ENCODE measurements at regions not wholly inside any gene's neighbourhood (a gene's known extent, or its start where the extent isn't known, plus 50 kb on each side); places are given as distances from the start of the nearest gene placed in this dataset.

- Histone ChIP-seq H3K4me1 (no peaks in the 10 kb centered on the region), H3K27ac (no peak overlapping the region), H3K27me3 (no peaks in the 10 kb centered on the region), H3K4me3 (no peak overlapping the region), H3K36me3 (no peaks in the 10 kb centered on the region), H3K9me3 (no peaks in the 10 kb centered on the region)
- no peak for TF ChIP-seq CTCF (IDR thresholded peaks at IDR 0.05)
- intact Hi-C loops (cut with DNase I): no loop called here
- WGBS, 2 donors: 74 to 80% methylated on average over 9 of the region's 9 CpGs
- ATAC-seq (no peak), DNase-seq (no peak), FAIRE-seq (no peak)
These were observed 190.0 kb upstream of the IRS2 start for GRCh38 chr13:109976206-109976997.

- ATAC-seq: no peak
- Histone ChIP-seq H3K27ac (no peak overlapping the region), H3K9me3 (no peaks in the 10 kb centered on the region), H3K27me3 (no peaks in the 10 kb centered on the region), H3K36me3 (no peaks in the 10 kb centered on the region), H3K4me3 (no peak overlapping the region), H3K4me1 (no peaks in the 10 kb centered on the region)
- FAIRE-seq: no peak
- intact Hi-C loops (cut with DNase I): no loop called here
- WGBS, 2 donors: 84 to 88% methylated on average over 7 of the region's 7 CpGs
- no peak for DNase-seq
- no peak for TF ChIP-seq CTCF (IDR thresholded peaks at IDR 0.05)
These were observed 188.0 kb upstream of the IRS2 start for GRCh38 chr13:109974354-109974753.

- TF ChIP-seq CTCF (IDR thresholded peaks at IDR 0.05): no peak
- H3K9me3 ChIP-seq: no peaks in the 10 kb centered on the region
- 81 to 83% methylated on average over 10 of the region's 10 CpGs for WGBS, 2 donors
- ATAC-seq (no peak), FAIRE-seq (no peak), DNase-seq (no peak)
- H3K4me1 ChIP-seq: no peaks in the 10 kb centered on the region
- no peak overlapping the region for H3K27ac ChIP-seq
- H3K4me3 ChIP-seq: no peak overlapping the region
- H3K36me3 ChIP-seq: no peaks in the 10 kb centered on the region
- intact Hi-C loops (cut with DNase I): no loop called here
- no peaks in the 10 kb centered on the region for H3K27me3 ChIP-seq
These were observed 186.9 kb upstream of the IRS2 start for GRCh38 chr13:109973279-109973678.

GRCh38 chr13:109971456-109972090, 185.2 kb upstream of the IRS2 start:
- Histone ChIP-seq H3K4me3 (no peak overlapping the region), H3K27me3 (no peaks in the 10 kb centered on the region), H3K4me1 (no peaks in the 10 kb centered on the region), H3K9me3 (no peaks in the 10 kb centered on the region), H3K27ac (no peak overlapping the region), H3K36me3 (no peaks in the 10 kb centered on the region)
- intact Hi-C loops (cut with DNase I): no loop called here
- ATAC-seq (no peak), DNase-seq (no peak), FAIRE-seq (no peak)
- WGBS, 2 donors: 94 to 95% methylated on average over 10 of the region's 10 CpGs
- no peak for TF ChIP-seq CTCF (IDR thresholded peaks at IDR 0.05)

- intact Hi-C loops (cut with DNase I): no loop called here
- Histone ChIP-seq H3K36me3 (no peaks in the 10 kb centered on the region), H3K4me1 (no peaks in the 10 kb centered on the region), H3K4me3 (no peak overlapping the region), H3K27ac (no peak overlapping the region), H3K27me3 (no peaks in the 10 kb centered on the region), H3K9me3 (no peaks in the 10 kb centered on the region)
- 67 to 79% methylated on average over 7 of the region's 7 CpGs for WGBS, 2 donors
- FAIRE-seq: no peak
- DNase-seq: no peak
- no peak for TF ChIP-seq CTCF (IDR thresholded peaks at IDR 0.05)
- ATAC-seq: no peak
These were observed 184.6 kb upstream of the IRS2 start for GRCh38 chr13:109971006-109971405.

All from pancreas (tissue), 10 donors.